H9 (cell line): ENCODE measurements at regions not wholly inside any gene's neighbourhood (a gene's known extent, or its start where the extent isn't known, plus 50 kb on each side); places are given as distances from the start of the nearest gene placed in this dataset.

Experiments used
- DNase-seq: peaks from one replicate; pipeline ENCODE4 v3.0.0-alpha.2; 2017
- H2AFZ ChIP-seq: one replicate; pipeline ENCODE4 v1.6.1; 2013; ENCODE audit warnings: mild to moderate bottlenecking, low read length, control low read depth, moderate library complexity
- H2AK5ac ChIP-seq: 2 replicates; pipeline ENCODE4 v1.6.1; 2013; ENCODE audit warnings: low read length, control low read depth, mixed read lengths; ENCODE audit not compliant: insufficient read length
- H2BK120ac ChIP-seq: one replicate; pipeline ENCODE4 v1.6.1; 2013; ENCODE audit warnings: low read depth, mild to moderate bottlenecking, low read length, control low read depth, inconsistent platforms; ENCODE audit not compliant: poor library complexity, severe bottlenecking
- H2BK12ac ChIP-seq: 2 replicates; pipeline ENCODE4 v1.6.1; 2013; ENCODE audit warnings: low read length, control low read depth, mixed read lengths, low read depth; ENCODE audit not compliant: insufficient read length
- H2BK15ac ChIP-seq: 2 replicates; pipeline ENCODE4 v1.6.1; 2013; ENCODE audit warnings: low read depth, low read length, control low read depth
- H2BK20ac ChIP-seq: one replicate; pipeline ENCODE4 v1.6.1; 2013; ENCODE audit warnings: low read depth, mild to moderate bottlenecking, low read length, control low read depth, inconsistent platforms; ENCODE audit not compliant: poor library complexity, severe bottlenecking
- H2BK5ac ChIP-seq: 2 replicates; pipeline ENCODE4 v1.6.1; 2013; ENCODE audit warnings: low read length, control low read depth, mixed read lengths; ENCODE audit not compliant: insufficient read length
- H3K14ac ChIP-seq: 2 replicates; pipeline ENCODE4 v1.6.1; 2013; ENCODE audit warnings: low read length, control low read depth; ENCODE audit not compliant: insufficient read depth
- H3K18ac ChIP-seq: 2 replicates; pipeline ENCODE4 v1.6.1; 2013; ENCODE audit warnings: low read depth, mild to moderate bottlenecking, mixed read lengths, low read length, control low read depth; ENCODE audit not compliant: insufficient read length
- H3K23ac ChIP-seq: 2 replicates; pipeline ENCODE4 v1.6.1; 2013; ENCODE audit warnings: low read length, control low read depth, mixed read lengths, low read depth; ENCODE audit not compliant: insufficient read length
- H3K23me2 ChIP-seq: 2 replicates; pipeline ENCODE4 v1.6.1; 2013; ENCODE audit warnings: low read depth, mild to moderate bottlenecking, mixed read lengths, low read length, control low read depth; ENCODE audit not compliant: insufficient read length, poor library complexity, severe bottlenecking
- H3K27ac ChIP-seq: 2 replicates; pipeline ENCODE4 v1.5.1; 2013; ENCODE audit warnings: low read length, control low read depth, mixed read lengths, low read depth; ENCODE audit not compliant: insufficient read length
- H3K27me3 ChIP-seq: 2 replicates; pipeline ENCODE4 v1.6.1; 2013; ENCODE audit warnings: low read length, control low read depth, inconsistent platforms; ENCODE audit not compliant: insufficient read depth
- H3K4ac ChIP-seq: 2 replicates; pipeline ENCODE4 v1.6.1; 2013; ENCODE audit warnings: low read depth, mild to moderate bottlenecking, control low read depth, inconsistent platforms, low read length, moderate library complexity
- H3K4me1 ChIP-seq: 2 replicates; pipeline ENCODE4 v1.6.1; 2013; ENCODE audit warnings: low read length, control low read depth, inconsistent platforms; ENCODE audit not compliant: insufficient read depth
- H3K4me2 ChIP-seq: 2 replicates; pipeline ENCODE4 v1.6.1; 2013; ENCODE audit warnings: low read length, control low read depth, mixed read lengths; ENCODE audit not compliant: insufficient read length, insufficient read depth
- H3K56ac ChIP-seq: 2 replicates; pipeline ENCODE4 v1.6.1; 2013; ENCODE audit warnings: low read depth, mild to moderate bottlenecking, mixed read lengths, low read length, control low read depth; ENCODE audit not compliant: insufficient read length
- H3K79me1 ChIP-seq: 2 replicates; pipeline ENCODE4 v1.6.1; 2013; ENCODE audit warnings: low read depth, mild to moderate bottlenecking, moderate library complexity, low read length, control low read depth, inconsistent platforms; ENCODE audit not compliant: insufficient read depth, poor library complexity, severe bottlenecking
- H3K79me2 ChIP-seq: 2 replicates; pipeline ENCODE4 v1.6.1; 2013; ENCODE audit warnings: low read length, control low read depth, inconsistent platforms; ENCODE audit not compliant: insufficient read depth
- H3K9ac ChIP-seq: 2 replicates; pipeline ENCODE4 v1.6.1; 2013; ENCODE audit warnings: low read length, control low read depth, mixed read lengths; ENCODE audit not compliant: insufficient read length; ENCODE audit errors: extremely low read depth
- H3K9me3 ChIP-seq: one replicate; pipeline ENCODE4 v1.6.1; 2013; ENCODE audit warnings: low read depth, low read length, inconsistent platforms; ENCODE audit not compliant: control insufficient read depth
- H3T11ph ChIP-seq: one replicate; pipeline ENCODE4 v1.6.1; 2013; ENCODE audit warnings: mild to moderate bottlenecking, low read length, control low read depth, inconsistent platforms
- H4K20me1 ChIP-seq: one replicate; pipeline ENCODE4 v1.6.1; 2013; ENCODE audit not compliant: control insufficient read depth, insufficient read length, insufficient read depth
- H4K5ac ChIP-seq: 2 replicates; pipeline ENCODE4 v1.6.1; 2013; ENCODE audit warnings: low read depth, mild to moderate bottlenecking, mixed read lengths, low read length, control low read depth; ENCODE audit not compliant: insufficient read length
- H4K8ac ChIP-seq: replicated peaks from 2 replicates; pipeline ENCODE4 v1.6.1; 2013; ENCODE audit warnings: low read length, control low read depth, mixed read lengths, low read depth; ENCODE audit not compliant: insufficient read length
- H4K91ac ChIP-seq: 2 replicates; pipeline ENCODE4 v1.6.1; 2013; ENCODE audit warnings: low read depth, mild to moderate bottlenecking, moderate library complexity, mixed read lengths, low read length, control low read depth; ENCODE audit not compliant: insufficient read length
- H3K27ac Mint-ChIP-seq, 3 experiments: 2 replicates in 2 of 3; 3 replicates in 1 of 3; pipeline ENCODE4 v1.8.0; 2020 to 2021; ENCODE audit warnings: mixed read lengths in 3 of 3, mild to moderate bottlenecking in 1 of 3, moderate library complexity in 1 of 3
- H3K27me3 Mint-ChIP-seq: 2 replicates; pipeline ENCODE4 v1.8.0; 2021; ENCODE audit warnings: low read depth, mild to moderate bottlenecking, moderate library complexity, mixed read lengths
- H3K36me3 Mint-ChIP-seq, 3 experiments: 2 replicates in 2 of 3; 3 replicates in 1 of 3; pipeline ENCODE4 v1.8.0; 2020 to 2021; ENCODE audit warnings: low read depth in 3 of 3, mixed read lengths in 3 of 3; ENCODE audit not compliant: insufficient read depth in 1 of 3
- H3K4me1 Mint-ChIP-seq, 2 experiments: 2 replicates each; pipeline ENCODE4 v1.8.0; 2020; ENCODE audit warnings: mixed read lengths in 2 of 2
- H3K4me3 Mint-ChIP-seq, 2 experiments: 2 replicates in 1 of 2; 3 replicates in 1 of 2; pipeline ENCODE4 v1.8.0; 2020 to 2021; ENCODE audit warnings: mild to moderate bottlenecking in 2 of 2, mixed read lengths in 2 of 2, moderate library complexity in 1 of 2
- H3K9me3 Mint-ChIP-seq, 2 experiments: 2 replicates in 1 of 2; 3 replicates in 1 of 2; pipeline ENCODE4 v1.8.0; 2020; ENCODE audit warnings: mild to moderate bottlenecking in 2 of 2, mixed read lengths in 2 of 2, moderate library complexity in 1 of 2
- WGBS: extraction: QIAGEN DNeasy Blood & Tissue Kit; methylation state at CpG from one replicate; pipeline ENCODE4 v1.1.7; 2013; ENCODE audit warnings: missing lambda C conversion rate, low lambda C conversion rate, mixed read lengths; ENCODE audit not compliant: insufficient read length; ENCODE audit errors: extremely low coverage; 5-methylcytosine and 5-hydroxymethylcytosine counted together
- TF ChIP-seq, protein P1 (sequence below): fragments of 200-600 bp; sonication (generic); conservative IDR thresholded peaks from 3 replicates; pipeline ENCODE4 v1.8.0; 2021; ENCODE audit warnings: antibody characterized with exemption, mild to moderate bottlenecking

DNA sequence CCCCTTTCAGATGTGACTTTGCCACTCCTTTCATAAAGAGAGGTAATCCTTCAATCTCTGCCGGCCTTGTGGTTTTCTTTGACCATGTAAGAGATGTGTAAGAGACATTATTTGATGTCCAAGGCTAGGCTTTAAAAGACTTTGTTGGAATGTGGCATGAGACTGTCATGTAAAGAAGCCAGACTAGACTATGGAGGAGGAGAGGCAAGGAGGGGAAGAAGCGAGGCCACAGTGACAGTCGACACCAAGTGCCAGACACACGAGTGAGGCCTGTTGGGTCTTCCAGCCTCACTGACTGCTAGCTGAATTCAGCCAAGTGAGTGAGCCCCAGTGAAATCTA lies 1013.3 kb downstream of the MAT2B start:
- H4K8ac ChIP-seq, result no peak overlapping the region
- no peaks in the 10 kb centered on the region for H3K23me2 ChIP-seq
- H3K9me3 ChIP-seq, result no peaks in the 10 kb centered on the region
- H2AK5ac ChIP-seq, result no peak overlapping the region
- H3K79me1 ChIP-seq, result no peaks in the 10 kb centered on the region
- no peak overlapping the region for H3K14ac ChIP-seq
- H2AFZ ChIP-seq, result no peak overlapping the region
- H3K27me3 ChIP-seq, result no peaks in the 10 kb centered on the region
- no peak overlapping the region for H2BK12ac ChIP-seq
- no peak overlapping the region for H3T11ph ChIP-seq
- no peak overlapping the region for H2BK5ac ChIP-seq
- no peaks in the 10 kb centered on the region for H3K79me2 ChIP-seq
- Mint-ChIP-seq H3K4me1 (peaks cover 16 to 17% of the 10 kb centered on the region in 2 experiments), H3K4me3 (no peak overlapping the region), H3K27me3 (no peaks in the 10 kb centered on the region), H3K9me3 (peaks cover 2 to 4% of the 10 kb centered on the region in 2 experiments; a peak in 3 of 5 replicates), H3K27ac (no peak overlapping the region), H3K36me3 (peaks cover 0 to 6% (median 0%) of the 10 kb centered on the region in 3 experiments; a peak in 3 of 7 replicates)
- H3K4ac ChIP-seq, result no peak overlapping the region
- H3K56ac ChIP-seq, result no peak overlapping the region
- H4K20me1 ChIP-seq, result no peaks in the 10 kb centered on the region
- no peak overlapping the region for H2BK120ac ChIP-seq
- no peak overlapping the region for H3K23ac ChIP-seq
- H3K27ac ChIP-seq, result no peak overlapping the region
- no peak overlapping the region for H3K9ac ChIP-seq
- H4K91ac ChIP-seq, result no peak overlapping the region
- no peak overlapping the region for H4K5ac ChIP-seq
- H3K4me2 ChIP-seq, result no peak overlapping the region
- no peak overlapping the region for H2BK20ac ChIP-seq
- TF ChIP-seq, protein P1, sequence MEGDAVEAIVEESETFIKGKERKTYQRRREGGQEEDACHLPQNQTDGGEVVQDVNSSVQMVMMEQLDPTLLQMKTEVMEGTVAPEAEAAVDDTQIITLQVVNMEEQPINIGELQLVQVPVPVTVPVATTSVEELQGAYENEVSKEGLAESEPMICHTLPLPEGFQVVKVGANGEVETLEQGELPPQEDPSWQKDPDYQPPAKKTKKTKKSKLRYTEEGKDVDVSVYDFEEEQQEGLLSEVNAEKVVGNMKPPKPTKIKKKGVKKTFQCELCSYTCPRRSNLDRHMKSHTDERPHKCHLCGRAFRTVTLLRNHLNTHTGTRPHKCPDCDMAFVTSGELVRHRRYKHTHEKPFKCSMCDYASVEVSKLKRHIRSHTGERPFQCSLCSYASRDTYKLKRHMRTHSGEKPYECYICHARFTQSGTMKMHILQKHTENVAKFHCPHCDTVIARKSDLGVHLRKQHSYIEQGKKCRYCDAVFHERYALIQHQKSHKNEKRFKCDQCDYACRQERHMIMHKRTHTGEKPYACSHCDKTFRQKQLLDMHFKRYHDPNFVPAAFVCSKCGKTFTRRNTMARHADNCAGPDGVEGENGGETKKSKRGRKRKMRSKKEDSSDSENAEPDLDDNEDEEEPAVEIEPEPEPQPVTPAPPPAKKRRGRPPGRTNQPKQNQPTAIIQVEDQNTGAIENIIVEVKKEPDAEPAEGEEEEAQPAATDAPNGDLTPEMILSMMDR, result no peak
- no peak for DNase-seq
- no CpG with 5 or more reads among the region's 4 CpGs for WGBS
- H3K18ac ChIP-seq, result no peak overlapping the region
- no peak overlapping the region for H2BK15ac ChIP-seq
- no peaks in the 10 kb centered on the region; the same call in 1 of the 2 replicates for H3K4me1 ChIP-seq
